ENCODE measurements at regions not wholly inside any gene's neighbourhood (a gene's known extent, or its start where the extent isn't known, plus 50 kb on each side); places are given as distances from the start of the nearest gene placed in this dataset.

- Histone ChIP-seq H3K4me2 (ENCODE audit: insufficient read depth, low read length) (peak overlapping the region; percentile 72), H3K79me2 (ENCODE audit: insufficient read depth, low read length) (no peaks in the 10 kb centered on the region), H4K20me1 (ENCODE audit: insufficient read depth, low read length) (no peaks in the 10 kb centered on the region), H3K27me3 (ENCODE audit: insufficient read depth, low read length) (no peaks in the 10 kb centered on the region), H3K36me3 (ENCODE audit: insufficient read depth, low read length) (no peaks in the 10 kb centered on the region), H3K27ac (ENCODE audit: low read depth, low read length) (peak overlapping the region; percentile 82), H3K4me1 (ENCODE audit: insufficient read depth, low read length) (peaks cover 32% of the 10 kb centered on the region), H3K4me3 (ENCODE audit: insufficient read depth, low read length) (peak overlapping the region; percentile 52), H3K9me3 (ENCODE audit: low read depth, low read length) (no peaks in the 10 kb centered on the region), H2AFZ (ENCODE audit: low read length) (no peak overlapping the region)
- TF ChIP-seq CTCF (IDR thresholded peaks at IDR 0.05; ENCODE audit: extremely low read depth, low read depth, low read length), result no peak
- no peak for DNase-seq (ENCODE audit: insufficient read length, low spot score, missing footprints)
These were observed 99.0 kb upstream of the HNRNPU start for GRCh38 chr1:244963231-244963826.

GRCh38 chr1:244962130-244962529, 97.8 kb upstream of the HNRNPU start:
- H3K27me3 ChIP-seq (ENCODE audit: insufficient read depth, low read length), result no peaks in the 10 kb centered on the region
- H3K36me3 ChIP-seq (ENCODE audit: insufficient read depth, low read length), result no peaks in the 10 kb centered on the region
- no peak overlapping the region for H2AFZ ChIP-seq (ENCODE audit: low read length)
- no peak overlapping the region for H3K27ac ChIP-seq (ENCODE audit: low read depth, low read length)
- peak; percentile 56 for DNase-seq (ENCODE audit: insufficient read length, low spot score, missing footprints)
- TF ChIP-seq CTCF (IDR thresholded peaks at IDR 0.05; ENCODE audit: extremely low read depth, low read depth, low read length), result no peak
- H3K4me2 ChIP-seq (ENCODE audit: insufficient read depth, low read length), result no peak overlapping the region
- no peaks in the 10 kb centered on the region for H4K20me1 ChIP-seq (ENCODE audit: insufficient read depth, low read length)
- H3K4me3 ChIP-seq (ENCODE audit: insufficient read depth, low read length), result no peak overlapping the region
- no peaks in the 10 kb centered on the region for H3K79me2 ChIP-seq (ENCODE audit: insufficient read depth, low read length)
- H3K9me3 ChIP-seq (ENCODE audit: low read depth, low read length), result no peaks in the 10 kb centered on the region
- peaks cover 32% of the 10 kb centered on the region for H3K4me1 ChIP-seq (ENCODE audit: insufficient read depth, low read length)

GRCh38 chr1:244960904-244961303, 96.6 kb upstream of the HNRNPU start:
- no peaks in the 10 kb centered on the region for H3K79me2 ChIP-seq (ENCODE audit: insufficient read depth, low read length)
- peaks cover 32% of the 10 kb centered on the region for H3K4me1 ChIP-seq (ENCODE audit: insufficient read depth, low read length)
- H3K9me3 ChIP-seq (ENCODE audit: low read depth, low read length), result no peaks in the 10 kb centered on the region
- no peaks in the 10 kb centered on the region for H4K20me1 ChIP-seq (ENCODE audit: insufficient read depth, low read length)
- no peak overlapping the region for H3K4me3 ChIP-seq (ENCODE audit: insufficient read depth, low read length)
- no peak for TF ChIP-seq CTCF (IDR thresholded peaks at IDR 0.05; ENCODE audit: extremely low read depth, low read depth, low read length)
- no peaks in the 10 kb centered on the region for H3K27me3 ChIP-seq (ENCODE audit: insufficient read depth, low read length)
- no peaks in the 10 kb centered on the region for H3K36me3 ChIP-seq (ENCODE audit: insufficient read depth, low read length)
- no peak overlapping the region for H3K4me2 ChIP-seq (ENCODE audit: insufficient read depth, low read length)
- no peak overlapping the region for H2AFZ ChIP-seq (ENCODE audit: low read length)
- DNase-seq (ENCODE audit: insufficient read length, low spot score, missing footprints), result no peak
- H3K27ac ChIP-seq (ENCODE audit: low read depth, low read length), result no peak overlapping the region

GRCh38 chr1:244958593-244958992, 94.2 kb upstream of the HNRNPU start:
- Histone ChIP-seq H3K4me2 (ENCODE audit: insufficient read depth, low read length) (no peak overlapping the region), H3K36me3 (ENCODE audit: insufficient read depth, low read length) (no peaks in the 10 kb centered on the region), H3K4me3 (ENCODE audit: insufficient read depth, low read length) (no peak overlapping the region), H4K20me1 (ENCODE audit: insufficient read depth, low read length) (no peaks in the 10 kb centered on the region), H3K4me1 (ENCODE audit: insufficient read depth, low read length) (peaks cover 12% of the 10 kb centered on the region), H3K9me3 (ENCODE audit: low read depth, low read length) (no peaks in the 10 kb centered on the region), H3K79me2 (ENCODE audit: insufficient read depth, low read length) (no peaks in the 10 kb centered on the region), H3K27me3 (ENCODE audit: insufficient read depth, low read length) (no peaks in the 10 kb centered on the region), H2AFZ (ENCODE audit: low read length) (no peak overlapping the region), H3K27ac (ENCODE audit: low read depth, low read length) (no peak overlapping the region)
- TF ChIP-seq CTCF (IDR thresholded peaks at IDR 0.05; ENCODE audit: extremely low read depth, low read depth, low read length), result no peak
- no peak for DNase-seq (ENCODE audit: insufficient read length, low spot score, missing footprints)

All from osteoblast (primary cell).